Tibial nerve (tissue), 4 donors: ENCODE measurements at regions not wholly inside any gene's neighbourhood (a gene's known extent, or its start where the extent isn't known, plus 50 kb on each side); places are given as distances from the start of the nearest gene placed in this dataset.
A peak's percentile ranks its signal among the peaks of the same experiment; 100 is the strongest.

Experiments used
- DNase-seq, 2 donors: peaks; one replicate each; pipeline ENCODE4 v3.0.0-alpha.2; 2019; ENCODE audit warnings: low spot score in 2 of 2
- H3K27ac ChIP-seq, 4 donors: fragments of 200-600 bp; sonication (generic) in 3 of 4; one replicate each; pipeline ENCODE4 v1.5.1; 2017 to 2019; ENCODE audit warnings: mild to moderate bottlenecking in 1 of 4
- H3K27me3 ChIP-seq, 2 donors: fragments of 200-600 bp; sonication (generic) in 1 of 2; one replicate each; pipeline versions ENCODE4 v1.5.1 to v1.6.0; 2017 to 2019
- H3K36me3 ChIP-seq, 3 donors: fragments of 200-600 bp; sonication (generic); one replicate each; pipeline ENCODE4 v1.5.1; 2018 to 2019
- H3K4me1 ChIP-seq, 4 donors: fragments of 200-600 bp; sonication (generic) in 3 of 4; one replicate each; pipeline ENCODE4 v1.5.1; 2017 to 2019
- H3K4me3 ChIP-seq, 4 donors: fragments of 200-600 bp; sonication (generic) in 3 of 4; one replicate each; pipeline ENCODE4 v1.5.1; 2017 to 2019; ENCODE audit warnings: mild to moderate bottlenecking in 1 of 4, moderate library complexity in 1 of 4
- H3K9me3 ChIP-seq, 4 donors: fragments of 200-600 bp; sonication (generic) in 3 of 4; one replicate each; pipeline ENCODE4 v1.5.1; 2017 to 2019
- EP300 ChIP-seq, 2 donors: sonication (generic); formaldehyde crosslinking; IDR thresholded peaks; one replicate each; pipeline ENCODE4 v1.6.1; 2017; ENCODE audit warnings: antibody characterized with exemption in 2 of 2, mild to moderate bottlenecking in 1 of 2
- POLR2A ChIP-seq, 2 donors: fragments of 450-650 bp; IDR thresholded peaks; one replicate each; pipeline ENCODE4 v1.6.1; 2017; ENCODE audit warnings: antibody characterized with exemption in 2 of 2, mild to moderate bottlenecking in 2 of 2, moderate library complexity in 2 of 2
- WGBS, 2 donors: methylation state at CpG; one replicate each; pipeline ENCODE4 v1.1.5; 2018; 5-methylcytosine and 5-hydroxymethylcytosine counted together
- TF ChIP-seq, protein P1 (sequence below), 5 experiments: fragments of 200-600 bp in 3 of 5; fragments of 450-650 bp in 2 of 5; sonication (generic) in 3 of 5; IDR thresholded peaks; one replicate each; pipeline ENCODE4 v1.5.1; 2016 to 2019; ENCODE audit warnings: antibody characterized with exemption in 5 of 5, mild to moderate bottlenecking in 3 of 5, moderate library complexity in 2 of 5

DNA sequence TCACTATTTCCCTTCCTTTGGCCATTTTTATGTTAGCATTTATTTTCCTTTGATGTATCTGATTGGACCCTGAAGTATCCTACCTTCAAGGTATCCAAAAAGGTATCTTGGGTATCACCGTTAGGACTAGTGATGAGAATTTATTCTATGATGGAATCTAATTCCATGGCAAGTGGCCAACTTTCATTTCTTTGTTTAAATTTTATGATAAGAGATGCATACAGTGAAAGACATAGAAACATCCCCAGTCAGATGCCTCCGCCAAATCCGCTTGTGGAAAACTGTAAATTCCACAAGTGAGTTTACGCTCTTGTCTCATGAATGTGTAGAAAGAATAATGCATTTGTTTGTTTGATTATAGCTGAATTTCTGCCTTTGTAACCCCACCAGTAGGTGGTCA, 153.7 kb upstream of the NR2F2 start:
- H3K4me1 ChIP-seq = peaks cover 0 to 49% (median 5%) of the 10 kb centered on the region in 4 donors
- no peaks in the 10 kb centered on the region for H3K9me3 ChIP-seq
- WGBS, 2 donors = 52 to 70% methylated on average over 4 of the region's 4 CpGs
- TF ChIP-seq POLR2A (IDR thresholded peaks at IDR 0.05) (no peak), EP300 (IDR thresholded peaks at IDR 0.05) (no peak)
- TF ChIP-seq, protein P1, sequence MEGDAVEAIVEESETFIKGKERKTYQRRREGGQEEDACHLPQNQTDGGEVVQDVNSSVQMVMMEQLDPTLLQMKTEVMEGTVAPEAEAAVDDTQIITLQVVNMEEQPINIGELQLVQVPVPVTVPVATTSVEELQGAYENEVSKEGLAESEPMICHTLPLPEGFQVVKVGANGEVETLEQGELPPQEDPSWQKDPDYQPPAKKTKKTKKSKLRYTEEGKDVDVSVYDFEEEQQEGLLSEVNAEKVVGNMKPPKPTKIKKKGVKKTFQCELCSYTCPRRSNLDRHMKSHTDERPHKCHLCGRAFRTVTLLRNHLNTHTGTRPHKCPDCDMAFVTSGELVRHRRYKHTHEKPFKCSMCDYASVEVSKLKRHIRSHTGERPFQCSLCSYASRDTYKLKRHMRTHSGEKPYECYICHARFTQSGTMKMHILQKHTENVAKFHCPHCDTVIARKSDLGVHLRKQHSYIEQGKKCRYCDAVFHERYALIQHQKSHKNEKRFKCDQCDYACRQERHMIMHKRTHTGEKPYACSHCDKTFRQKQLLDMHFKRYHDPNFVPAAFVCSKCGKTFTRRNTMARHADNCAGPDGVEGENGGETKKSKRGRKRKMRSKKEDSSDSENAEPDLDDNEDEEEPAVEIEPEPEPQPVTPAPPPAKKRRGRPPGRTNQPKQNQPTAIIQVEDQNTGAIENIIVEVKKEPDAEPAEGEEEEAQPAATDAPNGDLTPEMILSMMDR (IDR thresholded peaks at IDR 0.05) = no peak
- no peak overlapping the region for H3K27ac ChIP-seq
- H3K4me3 ChIP-seq = no peak overlapping the region
- no peaks in the 10 kb centered on the region for H3K36me3 ChIP-seq
- H3K27me3 ChIP-seq = no peaks in the 10 kb centered on the region
- DNase-seq = no peak

DNA sequence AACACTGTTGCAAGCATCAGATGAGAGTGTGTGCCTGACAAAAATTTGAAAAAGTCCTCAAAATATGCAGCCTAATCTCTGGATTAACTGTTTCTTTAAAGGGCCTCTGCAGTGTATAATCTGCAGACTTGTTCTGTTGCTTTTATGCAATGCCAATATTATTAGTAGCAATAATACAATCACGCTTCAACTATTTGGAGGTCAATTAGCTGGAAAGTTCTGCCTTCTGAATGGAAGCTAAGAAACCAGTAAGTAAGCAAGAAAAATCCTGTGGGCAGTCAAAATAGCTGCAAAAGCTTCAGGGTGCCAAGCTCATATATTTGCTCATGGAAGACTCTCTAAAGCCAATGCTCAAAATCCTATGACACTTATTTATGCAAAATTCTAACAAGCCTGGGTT, 153.2 kb upstream of the NR2F2 start:
- no peak for DNase-seq
- WGBS, 2 donors = 38 to 50% methylated on average over 1 of the region's 1 CpG
- peaks cover 0 to 47% (median 5%) of the 10 kb centered on the region in 4 donors for H3K4me1 ChIP-seq
- H3K27ac ChIP-seq = peak overlapping the region in 2 of 4 donors; percentile 22 to 52
- H3K36me3 ChIP-seq = no peaks in the 10 kb centered on the region
- no peaks in the 10 kb centered on the region for H3K27me3 ChIP-seq
- H3K4me3 ChIP-seq = no peak overlapping the region
- H3K9me3 ChIP-seq = no peaks in the 10 kb centered on the region
- TF ChIP-seq POLR2A (IDR thresholded peaks at IDR 0.05) = no peak
- TF ChIP-seq EP300 (IDR thresholded peaks at IDR 0.05) = no peak
- TF ChIP-seq, protein P1 (IDR thresholded peaks at IDR 0.05) = no peak

DNA sequence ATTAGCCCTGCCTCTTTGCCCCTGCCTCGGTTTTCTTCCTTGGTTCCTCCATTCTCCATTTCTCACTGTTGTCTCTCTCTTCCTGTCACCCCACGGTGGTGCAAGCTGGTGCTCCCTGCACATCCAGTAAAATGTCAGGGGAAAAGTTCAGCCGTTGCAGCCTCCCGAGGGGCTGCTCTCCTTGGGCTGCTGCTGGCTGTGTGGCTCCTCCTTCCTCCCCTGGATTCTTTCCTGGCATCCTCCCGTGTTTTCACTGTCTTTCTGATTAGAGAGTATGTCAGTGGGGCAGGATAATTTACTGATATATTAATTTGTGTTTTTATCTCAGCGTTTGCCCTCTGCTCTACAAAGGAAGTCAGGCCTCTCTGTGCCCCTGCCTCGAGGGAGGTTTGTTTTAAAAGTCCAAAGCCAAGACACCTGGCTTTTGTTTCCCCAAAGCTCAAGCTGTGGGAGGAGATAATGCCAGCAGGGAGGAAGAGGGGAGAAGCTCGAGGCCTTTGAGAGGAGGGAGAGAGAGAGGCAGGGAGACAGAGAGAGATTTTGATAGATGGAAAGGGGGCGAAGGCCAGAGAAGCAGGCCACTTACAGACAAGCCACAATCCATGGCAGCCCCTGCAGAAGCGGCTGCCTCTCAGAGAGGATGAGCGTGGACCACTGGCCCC, 150.3 kb upstream of the NR2F2 start:
- no peaks in the 10 kb centered on the region for H3K9me3 ChIP-seq
- H3K27me3 ChIP-seq = no peaks in the 10 kb centered on the region
- peaks cover 0 to 62% (median 5%) of the 10 kb centered on the region in 4 donors for H3K4me1 ChIP-seq
- peak overlapping the region in 2 of 4 donors; percentile 22 to 79 for H3K27ac ChIP-seq
- no peak overlapping the region for H3K4me3 ChIP-seq
- H3K36me3 ChIP-seq = no peaks in the 10 kb centered on the region
- 54% methylated on average over 11 of the region's 11 CpGs for WGBS, 2 donors
- no peak for DNase-seq
- TF ChIP-seq POLR2A (IDR thresholded peaks at IDR 0.05) (no peak), EP300 (IDR thresholded peaks at IDR 0.05) (no peak)
- TF ChIP-seq, protein P1 (IDR thresholded peaks at IDR 0.05) = no peak

DNA sequence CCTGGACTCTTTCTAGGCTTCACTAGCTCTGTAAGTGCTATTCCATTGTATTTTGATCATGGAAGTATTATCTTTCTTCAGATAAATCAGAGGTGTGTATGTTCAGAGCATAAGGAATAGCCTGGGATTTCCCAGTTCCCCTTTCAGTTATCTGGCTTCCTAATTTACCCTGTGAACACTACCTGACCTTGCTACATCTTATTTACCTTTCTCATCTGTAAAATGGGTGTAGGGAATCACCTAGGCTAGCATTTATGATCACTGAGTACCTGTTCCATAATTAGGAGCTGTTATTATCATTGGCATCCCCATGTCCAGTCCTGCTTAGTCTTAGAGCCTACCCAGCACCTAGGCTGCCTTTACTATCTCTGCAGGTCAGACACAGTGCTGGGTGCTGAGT, 149.3 kb upstream of the NR2F2 start:
- Histone ChIP-seq H3K9me3 (no peaks in the 10 kb centered on the region), H3K36me3 (no peaks in the 10 kb centered on the region), H3K4me1 (peaks cover 0 to 62% (median 5%) of the 10 kb centered on the region in 4 donors), H3K27me3 (no peaks in the 10 kb centered on the region), H3K4me3 (no peak overlapping the region), H3K27ac (peak overlapping the region in 3 of 4 donors; percentile 4 to 91 (median 79))
- no peak for DNase-seq
- TF ChIP-seq, protein P1 (IDR thresholded peaks at IDR 0.05) = no peak
- TF ChIP-seq EP300 (IDR thresholded peaks at IDR 0.05) = no peak
- TF ChIP-seq POLR2A (IDR thresholded peaks at IDR 0.05) = no peak

DNA sequence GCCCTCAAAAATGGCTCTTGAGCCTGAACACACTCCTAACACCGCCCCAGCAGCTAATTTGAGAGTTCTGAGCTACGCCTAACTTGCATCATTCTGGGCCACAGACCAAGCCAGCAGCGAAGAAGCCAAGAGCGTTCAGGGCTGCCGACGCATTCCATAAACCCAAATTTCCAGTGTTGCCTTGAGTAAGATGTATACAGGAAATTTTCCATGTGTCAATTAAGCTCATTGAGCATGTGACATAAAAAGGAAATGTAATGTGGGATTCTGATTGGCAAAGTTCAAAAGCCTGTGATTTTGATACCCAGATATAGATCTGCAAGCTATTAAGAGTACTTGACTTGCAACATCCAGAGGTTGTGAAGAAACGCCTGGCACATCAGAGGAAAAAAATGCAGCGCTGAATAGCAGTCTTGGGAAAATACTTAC, 148.6 kb upstream of the NR2F2 start:
- Histone ChIP-seq H3K4me3 (peak overlapping the region in 1 of 4 donors; percentile 11), H3K9me3 (no peaks in the 10 kb centered on the region), H3K4me1 (peaks cover 0 to 60% (median 5%) of the 10 kb centered on the region in 4 donors), H3K27me3 (no peaks in the 10 kb centered on the region), H3K27ac (peak overlapping the region in 3 of 4 donors; percentile 4 to 91 (median 79)), H3K36me3 (no peaks in the 10 kb centered on the region)
- 53 to 59% methylated on average over 8 of the region's 8 CpGs for WGBS, 2 donors
- TF ChIP-seq EP300 (IDR thresholded peaks at IDR 0.05) = peak in 1 of 2 donors; percentile 66
- TF ChIP-seq, protein P1 (IDR thresholded peaks at IDR 0.05) = no peak
- DNase-seq = peak; percentile 31 to 76
